ENCODE measurements at regions not wholly inside any gene's neighbourhood (a gene's known extent, or its start where the extent isn't known, plus 50 kb on each side); places are given as distances from the start of the nearest gene placed in this dataset.

GRCh38 chr2:23314687-23315086, 70.3 kb upstream of the KLHL29 start:
- TF ChIP-seq, protein P1, sequence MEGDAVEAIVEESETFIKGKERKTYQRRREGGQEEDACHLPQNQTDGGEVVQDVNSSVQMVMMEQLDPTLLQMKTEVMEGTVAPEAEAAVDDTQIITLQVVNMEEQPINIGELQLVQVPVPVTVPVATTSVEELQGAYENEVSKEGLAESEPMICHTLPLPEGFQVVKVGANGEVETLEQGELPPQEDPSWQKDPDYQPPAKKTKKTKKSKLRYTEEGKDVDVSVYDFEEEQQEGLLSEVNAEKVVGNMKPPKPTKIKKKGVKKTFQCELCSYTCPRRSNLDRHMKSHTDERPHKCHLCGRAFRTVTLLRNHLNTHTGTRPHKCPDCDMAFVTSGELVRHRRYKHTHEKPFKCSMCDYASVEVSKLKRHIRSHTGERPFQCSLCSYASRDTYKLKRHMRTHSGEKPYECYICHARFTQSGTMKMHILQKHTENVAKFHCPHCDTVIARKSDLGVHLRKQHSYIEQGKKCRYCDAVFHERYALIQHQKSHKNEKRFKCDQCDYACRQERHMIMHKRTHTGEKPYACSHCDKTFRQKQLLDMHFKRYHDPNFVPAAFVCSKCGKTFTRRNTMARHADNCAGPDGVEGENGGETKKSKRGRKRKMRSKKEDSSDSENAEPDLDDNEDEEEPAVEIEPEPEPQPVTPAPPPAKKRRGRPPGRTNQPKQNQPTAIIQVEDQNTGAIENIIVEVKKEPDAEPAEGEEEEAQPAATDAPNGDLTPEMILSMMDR (IDR thresholded peaks at IDR 0.05): no peak
- TF ChIP-seq TCF7L2 (IDR thresholded peaks at IDR 0.05; ENCODE audit: low read depth, low read length) (no peak), REST (IDR thresholded peaks at IDR 0.05; ENCODE audit: insufficient read depth in 1 of 2, low read depth in 2 of 2, low read length in 1 of 2) (no peak), SIN3A (IDR thresholded peaks at IDR 0.05; ENCODE audit: borderline replicate concordance, insufficient read depth, low read depth, low read length) (no peak), POLR2AphosphoS5 (IDR thresholded peaks at IDR 0.05; ENCODE audit: low read depth, low read length) (no peak)
- H3K4me1 ChIP-seq (ENCODE audit: control insufficient read depth, insufficient read depth, low read length): no peaks in the 10 kb centered on the region
- ChIA-PET POLR2A (no interaction called here), CTCF (no interaction called here)
- no peak overlapping the region for H3K27ac ChIP-seq (ENCODE audit: low read length)
- peaks cover 7% of the 10 kb centered on the region; the same call in 1 of the 2 replicates for H3K27me3 ChIP-seq (ENCODE audit: control insufficient read depth, insufficient read depth, low read length)
- ATAC-seq (no peak), DNase-seq (ENCODE audit: low read depth, low spot score) (no peak)
- H3K4me3 ChIP-seq (ENCODE audit: low read depth in 2 of 2, low read length in 2 of 2): no peak overlapping the region
- no peaks in the 10 kb centered on the region for H3K9me3 ChIP-seq (ENCODE audit: control insufficient read depth, insufficient read depth, low read depth, low read length)
- in situ Hi-C loops (cut with HindIII; ENCODE audit: low pct_unique_long_range_greater_than_20kb, low sequenced_read_pairs) (no loop called here), intact Hi-C loops (cut with micrococcal nuclease; ENCODE audit: unreplicated experiment) (no loop called here)
- H3K36me3 ChIP-seq (ENCODE audit: control insufficient read depth, insufficient read depth, low read length): no peaks in the 10 kb centered on the region
- BruUV-seq (replicated peaks): no TSS peak

GRCh38 chr2:23320058-23320457, 64.9 kb upstream of the KLHL29 start:
- H3K27me3 ChIP-seq (ENCODE audit: control insufficient read depth, insufficient read depth, low read length): peaks cover 21% of the 10 kb centered on the region
- ChIA-PET POLR2A (no interaction called here), CTCF (no interaction called here)
- H3K9me3 ChIP-seq (ENCODE audit: control insufficient read depth, insufficient read depth, low read depth, low read length): no peaks in the 10 kb centered on the region
- no peak for ATAC-seq
- in situ Hi-C loops (cut with HindIII; ENCODE audit: low pct_unique_long_range_greater_than_20kb, low sequenced_read_pairs): no loop called here
- H3K36me3 ChIP-seq (ENCODE audit: control insufficient read depth, insufficient read depth, low read length): no peaks in the 10 kb centered on the region
- intact Hi-C loops (cut with micrococcal nuclease; ENCODE audit: unreplicated experiment): no loop called here
- BruUV-seq (replicated peaks): no TSS peak
- no peak overlapping the region for H3K27ac ChIP-seq (ENCODE audit: low read length)
- no peak for TF ChIP-seq TCF7L2 (IDR thresholded peaks at IDR 0.05; ENCODE audit: low read depth, low read length)
- TF ChIP-seq, protein P1 (IDR thresholded peaks at IDR 0.05): no peak
- no peak for TF ChIP-seq SIN3A (IDR thresholded peaks at IDR 0.05; ENCODE audit: borderline replicate concordance, insufficient read depth, low read depth, low read length)
- no peak for TF ChIP-seq POLR2AphosphoS5 (IDR thresholded peaks at IDR 0.05; ENCODE audit: low read depth, low read length)
- TF ChIP-seq REST (IDR thresholded peaks at IDR 0.05; ENCODE audit: insufficient read depth in 1 of 2, low read depth in 2 of 2, low read length in 1 of 2): no peak
- DNase-seq (ENCODE audit: low read depth, low spot score): no peak
- no peak overlapping the region for H3K4me3 ChIP-seq (ENCODE audit: low read depth in 2 of 2, low read length in 2 of 2)
- H3K4me1 ChIP-seq (ENCODE audit: control insufficient read depth, insufficient read depth, low read length): no peaks in the 10 kb centered on the region

All from Panc1 (cell line).